ENCODE measurements at regions not wholly inside any gene's neighbourhood (a gene's known extent, or its start where the extent isn't known, plus 50 kb on each side); places are given as distances from the start of the nearest gene placed in this dataset.

GRCh38 chr17:71757156-71757555 is 363.7 kb upstream of the SOX9 start:
- no peak for TF ChIP-seq CTCF (IDR thresholded peaks at IDR 0.05; ENCODE audit: extremely low read depth in 1 of 2, insufficient read depth in 1 of 2, low read depth in 1 of 2, low read length in 2 of 2)
- TF ChIP-seq POLR2A (IDR thresholded peaks at IDR 0.05; ENCODE audit: low read depth, low read length), result no peak
- TF ChIP-seq EZH2 (IDR thresholded peaks at IDR 0.05; ENCODE audit: borderline replicate concordance, low read depth, low read length, severe bottlenecking), result no peak
- TF ChIP-seq POLR2AphosphoS5 (IDR thresholded peaks at IDR 0.05; ENCODE audit: insufficient read depth, low read depth, low read length), result no peak

Measured in endothelial cell of umbilical vein (primary cell).